HUES48 (cell line): ENCODE measurements at regions not wholly inside any gene's neighbourhood (a gene's known extent, or its start where the extent isn't known, plus 50 kb on each side); places are given as distances from the start of the nearest gene placed in this dataset.
"Not testable (repeated sequence)": the region's sequence is repeated elsewhere in the genome, so short reads cannot be mapped to it uniquely, and the experiment has no call there.

ENCODE experiments used
- H3K27ac ChIP-seq: one replicate; pipeline ENCODE4 v1.7.0; 2013; ENCODE audit warnings: low read depth, low read length, inconsistent platforms
- H3K27me3 ChIP-seq: 2 replicates; pipeline ENCODE4 v1.6.1; 2013; ENCODE audit warnings: mild to moderate bottlenecking, low read length; ENCODE audit not compliant: control insufficient read depth, insufficient read depth
- H3K36me3 ChIP-seq: 2 replicates; pipeline ENCODE4 v1.6.1; 2013; ENCODE audit warnings: low read length; ENCODE audit not compliant: control insufficient read depth, insufficient read depth
- H3K4me1 ChIP-seq: 2 replicates; pipeline ENCODE4 v1.6.1; 2013; ENCODE audit warnings: mild to moderate bottlenecking, low read length; ENCODE audit not compliant: control insufficient read depth, insufficient read depth
- H3K4me3 ChIP-seq: 2 replicates; pipeline ENCODE4 v1.5.1; 2013; ENCODE audit warnings: mild to moderate bottlenecking, low read depth, low read length
- H3K9ac ChIP-seq: 2 replicates; pipeline ENCODE4 v1.6.1; 2013; ENCODE audit warnings: mild to moderate bottlenecking, low read depth, low read length, moderate library complexity
- H3K9me3 ChIP-seq: 2 replicates; pipeline ENCODE4 v1.6.1; 2013; ENCODE audit warnings: low read length; ENCODE audit not compliant: control insufficient read depth, insufficient read depth

- no peaks in the 10 kb centered on the region for H3K27me3 ChIP-seq
- H3K4me3 ChIP-seq: no peak overlapping the region
- no peaks in the 10 kb centered on the region for H3K9me3 ChIP-seq
- no peaks in the 10 kb centered on the region for H3K4me1 ChIP-seq
- H3K27ac ChIP-seq: no peak overlapping the region
- no peaks in the 10 kb centered on the region for H3K36me3 ChIP-seq
- no peak overlapping the region for H3K9ac ChIP-seq
Measured at GRCh38 chr5:135095871-135096270, 61.8 kb upstream of the PITX1 start.

DNA sequence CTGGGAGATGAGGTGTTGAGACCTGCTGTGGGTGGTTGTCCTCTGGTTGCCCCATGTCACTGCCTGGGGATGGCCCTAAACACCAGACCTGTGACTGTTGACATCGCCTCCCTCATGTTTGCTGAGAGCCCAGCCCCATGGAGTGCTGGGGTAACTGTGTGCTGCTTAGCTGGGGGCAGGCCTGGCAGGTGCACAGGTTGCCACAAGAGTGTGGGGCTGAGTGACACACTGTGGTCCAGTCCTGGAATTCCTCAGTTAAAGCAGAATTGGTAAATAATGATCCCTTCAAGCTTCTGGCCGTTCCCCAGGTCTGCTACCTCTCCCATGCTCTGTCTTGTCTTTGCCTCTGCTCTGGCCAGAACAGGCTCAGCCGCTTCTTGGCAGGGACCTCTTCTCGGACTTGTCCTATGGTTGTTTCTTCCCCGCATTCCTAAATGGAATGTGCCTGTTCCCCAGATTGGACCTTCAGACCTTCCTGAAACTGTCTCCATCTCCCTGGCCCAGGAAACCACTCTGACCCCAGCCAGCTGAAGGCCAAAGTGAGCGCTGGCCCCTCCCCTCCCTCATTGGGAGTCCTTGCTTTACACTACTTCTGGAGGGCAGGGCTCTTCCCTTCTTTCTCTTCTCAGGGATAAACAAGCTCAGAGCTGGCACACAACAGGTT lies 61.2 kb upstream of the PITX1 start:
- Histone ChIP-seq H3K4me3 (no peak overlapping the region), H3K9ac (no peak overlapping the region), H3K36me3 (no peaks in the 10 kb centered on the region), H3K27ac (no peak overlapping the region), H3K9me3 (no peaks in the 10 kb centered on the region), H3K4me1 (no peaks in the 10 kb centered on the region), H3K27me3 (no peaks in the 10 kb centered on the region)

DNA sequence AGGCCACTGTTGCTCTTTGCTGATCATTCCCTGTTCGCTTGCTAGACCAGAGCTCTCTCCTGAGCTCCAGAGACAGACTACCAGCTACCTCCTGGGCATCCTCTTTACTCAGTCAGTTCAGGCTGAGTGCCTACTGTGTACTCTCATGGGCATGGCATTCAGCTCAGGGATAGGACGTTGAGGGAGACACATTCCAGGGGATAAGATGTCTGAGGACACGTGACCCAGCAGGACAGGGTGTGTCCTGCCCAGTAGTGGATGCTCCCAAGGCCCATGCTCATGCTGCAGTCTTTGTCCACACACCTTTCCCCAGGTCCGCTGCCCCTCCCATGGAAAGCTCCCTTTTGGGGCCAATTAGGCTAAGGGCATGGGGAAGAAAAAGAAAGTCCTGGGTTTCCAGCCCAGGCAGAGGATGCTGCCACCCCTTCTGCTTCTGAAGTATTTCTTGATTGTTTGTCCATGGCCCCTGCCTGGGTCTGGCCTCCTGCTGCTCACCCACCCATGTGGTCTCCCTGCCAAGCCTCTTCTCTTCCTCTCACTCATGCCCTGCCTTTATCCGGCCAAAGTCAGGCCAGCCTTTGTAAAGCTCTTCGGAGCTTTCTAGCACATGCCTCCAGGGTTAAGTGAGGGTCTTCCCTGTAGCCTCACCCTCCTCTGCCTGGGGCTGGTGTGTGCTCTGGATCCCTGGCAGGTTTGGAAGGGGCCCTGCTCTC lies 60.5 kb upstream of the PITX1 start:
- Histone ChIP-seq H3K36me3 (no peaks in the 10 kb centered on the region), H3K27me3 (no peaks in the 10 kb centered on the region), H3K4me1 (no peaks in the 10 kb centered on the region), H3K9me3 (no peaks in the 10 kb centered on the region), H3K27ac (no peak overlapping the region), H3K4me3 (no peak overlapping the region), H3K9ac (no peak overlapping the region)

DNA sequence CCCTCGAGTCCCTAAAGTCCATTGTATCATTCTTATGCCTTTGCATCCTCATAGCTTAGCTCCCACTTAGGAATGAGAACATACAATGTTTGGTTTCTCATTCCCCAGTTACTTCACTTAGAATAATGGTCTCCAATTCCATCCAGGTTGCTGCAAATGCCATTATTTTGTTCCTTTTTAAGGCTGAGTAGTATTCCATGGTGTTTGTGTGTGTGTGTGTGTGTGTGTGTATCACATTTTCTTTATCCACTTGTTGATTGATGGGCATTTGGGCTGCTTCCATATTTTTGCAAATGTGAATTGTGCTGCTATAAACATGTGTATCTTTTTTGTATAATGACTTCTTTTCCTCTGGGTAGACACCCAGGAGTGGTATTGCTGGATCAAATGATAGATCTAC lies 59.5 kb upstream of the PITX1 start:
- not testable (repeated sequence) for H3K4me1 ChIP-seq, H3K9me3 ChIP-seq, H3K36me3 ChIP-seq, H3K4me3 ChIP-seq, H3K27ac ChIP-seq, H3K9ac ChIP-seq, H3K27me3 ChIP-seq

DNA sequence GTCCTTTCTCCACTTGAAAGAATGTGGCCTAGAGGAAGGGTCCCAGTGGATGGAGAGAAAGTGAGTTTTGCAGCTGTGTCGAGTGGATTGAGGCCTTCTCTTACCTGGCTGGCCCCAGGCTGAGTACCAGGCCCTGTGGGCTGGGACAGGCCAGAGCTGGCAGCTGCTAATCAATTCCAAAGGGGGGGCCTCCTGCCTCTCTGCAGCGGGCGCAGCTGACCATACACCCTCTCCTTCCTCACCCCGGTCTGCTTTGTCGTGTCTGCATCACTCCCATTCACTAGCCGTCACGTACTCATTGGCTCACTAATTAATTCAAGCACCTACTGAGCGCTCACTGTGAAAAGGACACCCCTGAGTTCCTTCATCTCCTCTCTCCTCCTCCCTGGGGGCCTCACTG lies 58.4 kb upstream of the PITX1 start:
- H3K4me1 ChIP-seq: no peaks in the 10 kb centered on the region
- no peaks in the 10 kb centered on the region for H3K9me3 ChIP-seq
- no peaks in the 10 kb centered on the region for H3K27me3 ChIP-seq

DNA sequence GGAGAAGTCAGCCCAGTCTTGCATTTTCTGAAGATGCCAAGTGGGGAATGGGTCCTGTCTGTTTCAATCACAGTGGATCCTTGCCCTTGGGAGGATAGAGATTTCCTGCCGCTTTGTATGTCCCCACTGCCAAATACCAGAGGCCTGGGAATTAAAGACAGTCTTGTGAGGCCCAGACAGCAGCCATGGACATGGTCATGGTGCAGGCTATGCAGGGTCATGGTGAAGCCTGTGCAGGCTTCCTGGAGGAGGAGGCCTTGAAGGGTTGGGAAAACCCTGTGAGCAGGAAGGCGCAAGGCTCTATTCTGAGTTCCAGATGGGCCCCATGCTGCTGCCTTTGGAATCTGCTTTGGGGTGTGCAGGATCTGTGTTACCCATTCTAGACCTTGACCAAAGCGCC lies 57.3 kb upstream of the PITX1 start:
- no peaks in the 10 kb centered on the region for H3K4me1 ChIP-seq
- no peaks in the 10 kb centered on the region for H3K27me3 ChIP-seq
- H3K36me3 ChIP-seq: no peaks in the 10 kb centered on the region
- H3K27ac ChIP-seq: no peak overlapping the region
- no peak overlapping the region for H3K4me3 ChIP-seq
- H3K9ac ChIP-seq: no peak overlapping the region
- H3K9me3 ChIP-seq: no peaks in the 10 kb centered on the region

More for the DNA sequence above, 58.4 kb upstream of the PITX1 start:
- Histone ChIP-seq H3K9ac (no peak overlapping the region), H3K27ac (no peak overlapping the region), H3K36me3 (no peaks in the 10 kb centered on the region), H3K4me3 (no peak overlapping the region)

DNA sequence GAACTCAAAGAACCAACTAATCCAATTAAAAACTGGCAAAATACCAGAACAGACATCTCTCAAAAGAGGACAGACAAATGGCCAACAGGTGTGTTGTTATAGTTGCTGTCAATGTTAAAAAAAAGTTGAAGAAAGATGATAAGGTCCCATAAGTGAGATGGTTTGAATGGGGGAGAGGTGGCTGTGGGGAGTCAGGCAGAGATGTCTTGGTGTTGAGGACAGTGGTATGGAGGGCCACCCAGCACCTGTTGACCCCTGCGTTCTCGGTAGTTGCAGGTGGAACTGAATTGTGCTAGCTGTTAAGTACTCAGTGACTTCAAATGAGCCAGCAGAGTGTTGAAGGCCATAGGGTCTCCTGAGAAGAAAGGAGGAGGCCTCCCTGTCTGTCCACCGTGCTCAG lies 55.9 kb upstream of the PITX1 start:
- no peaks in the 10 kb centered on the region for H3K4me1 ChIP-seq
- H3K36me3 ChIP-seq: no peaks in the 10 kb centered on the region
- H3K9ac ChIP-seq: no peak overlapping the region
- no peak overlapping the region for H3K4me3 ChIP-seq
- no peaks in the 10 kb centered on the region for H3K9me3 ChIP-seq
- H3K27me3 ChIP-seq: no peaks in the 10 kb centered on the region
- H3K27ac ChIP-seq: no peak overlapping the region

GRCh38 chr5:135088911-135089310 lies 54.9 kb upstream of the PITX1 start:
- H3K36me3 ChIP-seq: no peaks in the 10 kb centered on the region

DNA sequence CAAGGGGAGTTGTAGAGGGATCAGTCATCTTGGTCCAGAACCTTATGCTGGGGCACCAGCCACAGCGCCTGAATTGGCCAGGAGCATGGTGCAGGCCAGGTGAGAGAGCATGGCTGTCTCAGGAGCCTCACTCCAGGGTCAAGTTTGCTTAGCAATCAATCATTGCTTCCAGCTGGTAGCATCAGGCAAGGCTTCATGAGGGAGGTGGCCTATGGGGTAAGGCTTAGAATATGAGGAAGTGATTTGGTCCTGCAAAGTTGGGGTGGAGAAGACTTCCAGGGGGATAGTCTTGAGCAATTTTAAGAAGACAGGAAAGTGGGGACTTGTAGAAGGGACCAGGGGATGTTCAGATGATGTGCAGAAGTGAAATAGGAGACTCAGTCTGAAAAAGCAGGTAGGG lies 53.9 kb upstream of the PITX1 start:
- Histone ChIP-seq H3K9me3 (no peaks in the 10 kb centered on the region), H3K36me3 (no peaks in the 10 kb centered on the region), H3K27ac (no peak overlapping the region), H3K9ac (no peak overlapping the region), H3K4me3 (no peak overlapping the region), H3K4me1 (no peaks in the 10 kb centered on the region), H3K27me3 (no peaks in the 10 kb centered on the region)

More at GRCh38 chr5:135088911-135089310, 54.9 kb upstream of the PITX1 start:
- no peaks in the 10 kb centered on the region for H3K27me3 ChIP-seq
- no peak overlapping the region for H3K4me3 ChIP-seq
- no peaks in the 10 kb centered on the region for H3K9me3 ChIP-seq
- H3K27ac ChIP-seq: no peak overlapping the region
- H3K4me1 ChIP-seq: no peaks in the 10 kb centered on the region
- H3K9ac ChIP-seq: no peak overlapping the region

- Histone ChIP-seq H3K4me1 (no peaks in the 10 kb centered on the region), H3K9me3 (no peaks in the 10 kb centered on the region), H3K36me3 (no peaks in the 10 kb centered on the region), H3K9ac (no peak overlapping the region), H3K27ac (no peak overlapping the region), H3K4me3 (no peak overlapping the region), H3K27me3 (no peaks in the 10 kb centered on the region)
Measured at GRCh38 chr5:135085936-135086725, 52.1 kb upstream of the PITX1 start.
